Immature natural killer cell (primary cell): ENCODE measurements at regions not wholly inside any gene's neighbourhood (a gene's known extent, or its start where the extent isn't known, plus 50 kb on each side); places are given as distances from the start of the nearest gene placed in this dataset.
"Not testable (repeated sequence)": the region's sequence is repeated elsewhere in the genome, so short reads cannot be mapped to it uniquely, and the experiment has no call there.

ENCODE experiments used
- DNase-seq, 3 donors: peaks; one replicate each; pipeline ENCODE4 v3.0.0; 2022; ENCODE audit warnings: mixed read lengths in 1 of 3
- H3K27ac Mint-ChIP-seq, 6 donors: one replicate each; pipeline ENCODE4 v1.8.0; 2020; ENCODE audit warnings: mixed read lengths in 6 of 6, mild to moderate bottlenecking in 5 of 6, inconsistent platforms in 4 of 6, moderate library complexity in 3 of 6
- H3K27me3 Mint-ChIP-seq, 3 donors: one replicate each; pipeline ENCODE4 v1.8.0; 2020 to 2021; ENCODE audit warnings: low read depth in 3 of 3, mild to moderate bottlenecking in 3 of 3, mixed read lengths in 3 of 3, moderate library complexity in 3 of 3, inconsistent platforms in 1 of 3
- H3K36me3 Mint-ChIP-seq, 3 donors: one replicate each; pipeline ENCODE4 v1.8.0; 2020; ENCODE audit warnings: mixed read lengths in 3 of 3, inconsistent platforms in 2 of 3, mild to moderate bottlenecking in 2 of 3
- H3K4me1 Mint-ChIP-seq, 2 donors: one replicate each; pipeline ENCODE4 v1.8.0; 2020; ENCODE audit warnings: inconsistent platforms in 2 of 2, mild to moderate bottlenecking in 2 of 2, mixed read lengths in 2 of 2, moderate library complexity in 1 of 2
- H3K4me3 Mint-ChIP-seq, 5 donors: one replicate each; pipeline ENCODE4 v1.8.0; 2020; ENCODE audit warnings: mild to moderate bottlenecking in 5 of 5, mixed read lengths in 5 of 5, inconsistent platforms in 3 of 5, moderate library complexity in 3 of 5
- H3K9me3 Mint-ChIP-seq, 6 donors: one replicate each; pipeline ENCODE4 v1.8.0; 2020; ENCODE audit warnings: mild to moderate bottlenecking in 6 of 6, mixed read lengths in 6 of 6, inconsistent platforms in 4 of 6, moderate library complexity in 3 of 6

DNA sequence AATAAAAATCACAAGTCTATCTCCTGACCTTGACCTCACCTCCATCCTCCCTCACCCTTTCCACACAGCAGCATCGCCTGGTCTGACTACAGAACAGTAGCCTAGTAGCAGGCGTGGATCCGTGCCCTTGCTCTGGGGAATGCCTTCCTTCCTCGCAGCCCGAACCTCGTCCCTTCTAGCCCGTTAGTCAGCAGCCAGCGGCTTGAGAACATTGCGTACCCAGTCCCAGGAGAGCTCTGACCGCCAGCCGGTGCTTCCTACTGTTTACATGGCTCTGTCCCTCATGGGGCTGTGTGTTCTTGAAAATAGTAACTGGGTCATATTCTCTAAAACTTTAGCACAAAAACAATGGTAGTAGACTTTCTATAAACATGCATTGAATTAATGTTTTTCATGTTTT, 682.7 kb upstream of the IGFBP3 start:
- Mint-ChIP-seq H3K4me1 (no peaks in the 10 kb centered on the region), H3K36me3 (no peaks in the 10 kb centered on the region), H3K27me3 (no peaks in the 10 kb centered on the region), H3K9me3 (peaks cover 0 to 19% (median 6%) of the 10 kb centered on the region in 6 donors), H3K27ac (no peak overlapping the region), H3K4me3 (no peak overlapping the region)
- no peak for DNase-seq

DNA sequence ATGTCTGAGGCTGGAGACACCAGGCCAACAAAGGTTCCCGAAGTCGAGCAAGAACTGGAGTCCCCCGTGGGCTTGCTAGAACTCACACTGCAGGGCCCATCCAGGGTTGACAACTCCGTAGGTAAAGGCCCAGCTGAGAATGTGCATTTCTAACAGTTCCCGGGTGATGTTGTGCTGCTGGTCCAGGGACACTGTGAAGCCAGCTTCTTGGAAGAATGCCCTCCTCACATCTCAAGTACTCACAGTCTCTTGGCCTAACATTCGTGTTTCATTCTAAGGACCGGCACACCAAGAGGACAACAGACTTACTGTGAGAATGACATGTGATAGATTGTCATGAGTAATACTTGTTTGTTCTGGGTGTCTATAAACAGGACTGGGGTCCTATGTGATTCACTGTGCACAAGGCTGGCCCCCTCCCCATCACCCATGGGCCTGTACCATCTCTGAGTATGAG, 682.3 kb upstream of the IGFBP3 start:
- no peaks in the 10 kb centered on the region for H3K27me3 Mint-ChIP-seq
- no peak overlapping the region for H3K27ac Mint-ChIP-seq
- peaks cover 0 to 17% (median 6%) of the 10 kb centered on the region in 6 donors for H3K9me3 Mint-ChIP-seq
- no peaks in the 10 kb centered on the region for H3K4me1 Mint-ChIP-seq
- DNase-seq: no peak
- no peaks in the 10 kb centered on the region for H3K36me3 Mint-ChIP-seq
- no peak overlapping the region for H3K4me3 Mint-ChIP-seq

DNA sequence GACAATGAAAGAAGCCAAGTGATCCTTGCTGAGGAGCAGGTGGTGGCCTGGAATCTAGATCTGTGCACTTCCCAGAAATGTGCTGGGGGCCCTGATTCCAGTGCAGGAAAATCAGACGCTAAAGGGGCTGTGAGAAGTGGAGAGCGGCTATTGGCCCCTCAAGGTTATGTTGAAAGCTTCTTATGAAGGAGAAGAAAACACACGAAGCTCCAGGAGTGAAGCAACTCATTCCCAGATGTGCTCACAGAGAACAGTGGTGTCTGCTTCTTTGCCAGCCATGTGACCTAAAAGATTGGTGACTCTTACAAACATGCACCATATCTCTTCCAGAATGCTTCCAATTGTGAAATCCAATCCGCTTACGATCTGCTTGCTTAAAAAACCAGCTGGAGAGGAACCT, 679.3 kb upstream of the IGFBP3 start:
- Mint-ChIP-seq H3K27me3 (peaks cover 0 to 1% (median 0%) of the 10 kb centered on the region in 3 donors), H3K27ac (no peak overlapping the region)
- DNase-seq: no peak

DNA sequence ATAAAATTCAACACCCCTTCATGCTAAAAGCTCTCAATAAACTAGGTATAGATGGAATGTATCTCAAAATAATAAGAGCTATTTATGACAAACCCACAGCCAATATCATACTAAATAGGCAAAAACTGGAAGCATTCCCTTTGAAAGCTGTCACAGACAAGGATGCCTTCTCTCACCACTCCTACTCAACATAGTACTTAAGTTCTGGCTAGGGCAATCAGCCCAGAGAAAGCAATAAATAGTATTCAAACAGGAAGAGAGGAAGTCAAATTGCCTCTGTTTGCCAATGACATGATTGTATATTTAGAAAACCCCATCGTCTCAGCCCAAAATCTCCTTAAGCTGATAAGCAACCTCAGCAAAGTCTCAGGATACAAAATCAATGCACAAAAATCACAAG, 673.8 kb upstream of the IGFBP3 start:
- H3K27ac Mint-ChIP-seq, H3K4me3 Mint-ChIP-seq, H3K36me3 Mint-ChIP-seq, H3K4me1 Mint-ChIP-seq, DNase-seq, H3K27me3 Mint-ChIP-seq: not testable (repeated sequence)
- peaks cover 2 to 25% (median 11%) of the 10 kb centered on the region in 6 donors for H3K9me3 Mint-ChIP-seq

More for the DNA sequence above, 679.3 kb upstream of the IGFBP3 start:
- H3K9me3 Mint-ChIP-seq: peaks cover 0 to 14% (median 8%) of the 10 kb centered on the region in 6 donors
- no peak overlapping the region for H3K4me3 Mint-ChIP-seq
- no peaks in the 10 kb centered on the region for H3K4me1 Mint-ChIP-seq
- H3K36me3 Mint-ChIP-seq: no peaks in the 10 kb centered on the region

DNA sequence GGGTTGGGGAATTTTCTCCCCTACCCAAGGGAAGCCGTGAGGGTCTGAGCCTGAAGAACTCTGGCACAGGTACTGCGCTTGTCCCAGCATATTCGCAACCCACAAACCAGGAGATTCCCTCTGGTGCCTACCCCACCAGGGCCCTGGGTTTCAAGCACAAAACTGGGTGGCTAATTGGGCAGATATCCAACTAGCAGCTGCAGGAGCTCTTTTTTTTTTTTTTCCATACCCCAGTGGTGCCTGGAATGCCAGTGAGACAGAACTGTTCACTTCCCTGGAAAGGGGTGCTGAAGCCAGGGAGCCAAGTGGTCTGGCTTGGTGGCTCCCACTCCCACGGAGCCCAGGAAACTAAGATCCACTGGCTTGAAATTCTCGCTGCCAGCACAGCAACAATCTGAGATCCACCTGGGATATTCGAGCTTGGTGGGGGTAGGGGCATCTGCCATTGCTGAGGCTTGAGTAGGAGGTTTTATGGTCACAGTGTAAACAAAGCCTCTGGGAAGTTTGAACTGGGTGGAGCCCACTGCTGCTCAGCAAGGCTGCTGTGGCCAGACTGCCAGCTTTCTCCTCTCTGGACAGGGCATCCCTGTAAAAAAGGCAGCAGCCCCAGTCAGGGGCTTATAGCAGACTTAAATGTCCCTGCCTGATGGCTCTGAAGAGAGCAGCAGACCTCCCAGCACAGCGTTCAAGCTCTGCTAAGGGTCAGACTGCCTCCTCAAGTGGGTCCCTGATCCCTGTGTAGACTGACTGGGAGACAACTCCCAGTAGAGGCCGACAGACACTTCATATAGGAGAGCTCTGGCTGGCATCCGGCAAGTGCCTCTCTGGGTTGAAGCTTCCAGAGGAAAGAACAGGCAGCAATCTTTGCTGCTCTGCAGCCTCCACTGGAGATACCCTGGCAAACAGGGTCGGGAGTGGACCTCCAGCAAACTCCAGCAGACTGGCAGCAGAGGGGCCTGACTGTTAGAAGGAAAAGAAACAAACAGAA, 670.1 kb upstream of the IGFBP3 start:
- DNase-seq, H3K27me3 Mint-ChIP-seq, H3K4me3 Mint-ChIP-seq, H3K36me3 Mint-ChIP-seq, H3K27ac Mint-ChIP-seq, H3K4me1 Mint-ChIP-seq: not testable (repeated sequence)
- H3K9me3 Mint-ChIP-seq: peaks cover 6 to 30% (median 14%) of the 10 kb centered on the region in 6 donors

DNA sequence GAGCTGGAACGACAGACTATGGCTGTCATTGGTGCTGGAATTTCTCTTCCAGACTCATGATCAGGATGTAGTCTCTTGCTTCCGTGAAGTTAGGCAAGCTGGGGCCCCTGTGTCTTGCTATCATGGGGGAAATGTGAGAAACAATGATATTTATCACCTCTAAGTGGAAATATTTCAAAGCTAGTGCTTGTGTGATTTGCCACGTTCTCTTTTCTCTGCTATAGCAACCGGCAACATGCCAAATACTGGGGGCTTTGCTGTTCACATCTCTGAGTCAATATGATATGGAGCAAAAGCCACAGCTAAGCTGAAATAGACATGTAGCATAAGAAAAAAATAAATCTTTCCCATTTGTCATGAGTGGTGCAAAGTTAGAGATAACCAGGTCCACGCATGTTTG, 668.2 kb upstream of the IGFBP3 start:
- Mint-ChIP-seq H3K36me3 (no peaks in the 10 kb centered on the region), H3K4me3 (no peak overlapping the region), H3K4me1 (no peaks in the 10 kb centered on the region), H3K27me3 (peaks cover 0 to 2% (median 1%) of the 10 kb centered on the region in 3 donors), H3K27ac (no peak overlapping the region), H3K9me3 (peaks cover 6 to 29% (median 13%) of the 10 kb centered on the region in 6 donors)
- DNase-seq: no peak

DNA sequence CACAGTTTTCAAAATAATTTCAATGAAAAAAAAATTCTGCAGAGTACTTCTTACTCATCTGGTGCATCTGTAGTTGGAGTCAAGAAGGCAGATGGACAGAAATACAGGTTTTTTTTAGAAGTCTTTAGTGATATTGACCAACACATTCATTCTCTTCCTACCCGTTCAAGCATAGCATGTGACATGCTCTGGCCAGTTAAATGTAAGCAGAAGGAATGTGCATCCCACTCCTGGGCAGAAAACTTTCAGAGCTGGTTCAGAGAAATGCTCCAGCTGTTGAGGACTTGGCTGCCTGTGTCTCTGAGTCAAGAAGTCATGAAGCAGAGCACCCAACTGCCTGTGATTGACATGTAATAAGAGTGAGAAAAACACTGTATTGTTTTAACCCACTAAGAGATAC, 665.3 kb upstream of the IGFBP3 start:
- Mint-ChIP-seq H3K27me3 (peaks cover 0 to 2% (median 2%) of the 10 kb centered on the region in 3 donors), H3K9me3 (peaks cover 4 to 24% (median 10%) of the 10 kb centered on the region in 6 donors), H3K4me3 (no peak overlapping the region), H3K4me1 (no peaks in the 10 kb centered on the region), H3K36me3 (no peaks in the 10 kb centered on the region), H3K27ac (no peak overlapping the region)
- no peak for DNase-seq

DNA sequence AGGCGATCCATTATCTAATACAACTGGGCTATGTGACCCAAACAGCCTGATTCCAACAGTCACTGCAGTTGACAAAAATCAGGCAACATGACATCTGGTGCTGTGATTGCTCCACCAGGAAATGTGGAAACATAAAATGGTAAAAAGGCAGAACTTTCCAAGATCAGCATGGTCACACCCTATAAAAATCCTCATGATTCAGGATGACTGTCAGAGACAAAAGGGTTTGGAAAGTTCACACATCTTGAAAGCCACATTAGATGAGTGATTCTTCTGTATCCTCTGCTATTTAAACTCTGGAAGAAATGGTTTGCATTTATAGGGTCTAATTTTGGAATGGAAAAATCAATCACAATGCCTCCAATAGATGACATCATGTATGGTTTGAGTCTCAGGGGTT, 662.6 kb upstream of the IGFBP3 start:
- Mint-ChIP-seq H3K4me3 (no peak overlapping the region), H3K4me1 (no peaks in the 10 kb centered on the region), H3K27me3 (peaks cover 0 to 2% (median 0%) of the 10 kb centered on the region in 3 donors), H3K9me3 (peaks cover 0 to 16% (median 5%) of the 10 kb centered on the region in 6 donors), H3K27ac (no peak overlapping the region), H3K36me3 (no peaks in the 10 kb centered on the region)
- no peak for DNase-seq

DNA sequence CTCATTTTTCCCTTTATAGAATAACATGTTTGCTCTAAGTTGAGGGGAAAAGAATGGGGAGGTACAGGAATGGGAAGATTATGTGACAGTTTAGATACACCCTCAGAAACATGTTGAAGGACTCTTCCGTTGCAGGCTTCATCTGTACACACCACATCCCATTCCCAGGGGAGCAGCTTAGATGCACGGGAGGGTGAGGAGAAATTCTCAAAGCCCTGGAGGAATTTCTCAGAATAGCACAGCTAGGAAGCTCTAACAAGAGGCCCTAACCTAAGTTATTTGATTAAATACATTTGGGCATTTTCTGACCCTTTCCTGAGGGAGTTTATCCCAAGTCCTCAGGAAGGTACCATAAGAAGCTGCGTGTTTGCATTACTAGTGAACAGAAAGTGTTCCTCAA, 660.2 kb upstream of the IGFBP3 start:
- no peak overlapping the region for H3K4me3 Mint-ChIP-seq
- no peaks in the 10 kb centered on the region for H3K36me3 Mint-ChIP-seq
- peaks cover 0 to 2% (median 0%) of the 10 kb centered on the region in 3 donors for H3K27me3 Mint-ChIP-seq
- no peak for DNase-seq
- H3K9me3 Mint-ChIP-seq: peaks cover 3 to 26% (median 13%) of the 10 kb centered on the region in 6 donors
- no peak overlapping the region for H3K27ac Mint-ChIP-seq
- H3K4me1 Mint-ChIP-seq: no peaks in the 10 kb centered on the region

DNA sequence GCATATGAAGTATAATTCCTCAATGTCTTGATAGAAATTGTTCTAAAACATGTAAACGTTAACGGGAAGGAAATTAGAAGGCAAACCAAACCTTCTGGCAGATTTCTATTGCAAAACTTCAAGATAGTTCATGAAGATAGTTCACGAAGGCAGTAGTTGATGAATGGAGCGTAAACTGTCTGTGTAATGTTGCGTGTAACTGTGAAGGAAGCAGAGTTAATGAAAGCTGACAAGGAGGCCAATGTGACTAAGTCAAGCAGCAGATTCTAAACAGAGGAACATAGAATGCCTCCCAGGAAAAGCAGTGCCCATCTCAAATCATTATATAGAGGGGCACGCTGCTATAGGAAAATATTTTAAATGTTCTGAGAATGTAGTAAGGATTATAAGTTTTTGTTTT, 659.7 kb upstream of the IGFBP3 start:
- Mint-ChIP-seq H3K4me1 (no peaks in the 10 kb centered on the region), H3K36me3 (no peaks in the 10 kb centered on the region), H3K9me3 (peaks cover 3 to 25% (median 13%) of the 10 kb centered on the region in 6 donors), H3K27ac (no peak overlapping the region), H3K27me3 (peaks cover 0 to 2% (median 0%) of the 10 kb centered on the region in 3 donors), H3K4me3 (no peak overlapping the region)
- no peak for DNase-seq

DNA sequence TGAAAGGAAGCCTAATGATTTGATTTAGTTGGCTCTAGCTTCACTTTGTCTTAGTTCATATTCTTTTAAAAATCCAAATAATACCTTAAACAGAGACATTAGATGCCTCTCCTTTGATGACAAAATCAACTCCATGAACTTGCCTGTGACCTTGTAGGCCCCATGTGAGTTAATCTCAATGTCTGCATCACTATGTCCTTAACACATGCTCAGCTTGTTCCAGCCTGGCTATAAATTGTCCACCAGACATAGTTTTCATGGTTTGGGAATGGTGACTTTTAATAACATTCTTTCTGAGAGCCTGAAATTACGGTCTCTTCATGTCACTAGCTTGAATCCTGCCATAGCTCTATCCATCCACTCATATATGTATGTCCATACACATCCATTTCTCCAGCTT, 656.3 kb upstream of the IGFBP3 start:
- Mint-ChIP-seq H3K4me3 (no peak overlapping the region), H3K27ac (no peak overlapping the region), H3K9me3 (peaks cover 2 to 26% (median 11%) of the 10 kb centered on the region in 6 donors), H3K4me1 (no peaks in the 10 kb centered on the region), H3K36me3 (no peaks in the 10 kb centered on the region), H3K27me3 (peaks cover 0 to 2% (median 0%) of the 10 kb centered on the region in 3 donors)
- DNase-seq: no peak

DNA sequence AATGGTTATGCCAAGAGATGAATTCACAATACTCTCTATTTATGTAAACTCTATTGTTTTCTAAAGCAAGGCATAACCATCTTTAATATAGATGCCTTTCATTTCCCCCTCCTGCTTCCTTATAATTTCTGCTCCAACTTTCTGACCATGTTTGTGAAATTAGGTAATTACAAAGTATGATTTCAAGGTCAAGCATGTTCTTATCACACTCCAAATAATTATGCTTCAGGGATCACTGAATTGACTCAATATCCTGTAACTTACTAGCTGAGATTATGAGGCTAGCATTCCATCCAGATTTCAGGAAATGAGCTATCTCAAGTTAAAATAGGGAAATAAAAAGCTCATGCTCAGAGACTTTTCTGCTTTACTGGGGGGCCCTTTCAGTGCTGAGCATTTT, 655.9 kb upstream of the IGFBP3 start:
- Mint-ChIP-seq H3K4me1 (no peaks in the 10 kb centered on the region), H3K36me3 (no peaks in the 10 kb centered on the region), H3K27ac (no peak overlapping the region), H3K4me3 (no peak overlapping the region), H3K9me3 (peaks cover 2 to 30% (median 12%) of the 10 kb centered on the region in 6 donors), H3K27me3 (peaks cover 0 to 2% (median 0%) of the 10 kb centered on the region in 3 donors)
- DNase-seq: no peak

DNA sequence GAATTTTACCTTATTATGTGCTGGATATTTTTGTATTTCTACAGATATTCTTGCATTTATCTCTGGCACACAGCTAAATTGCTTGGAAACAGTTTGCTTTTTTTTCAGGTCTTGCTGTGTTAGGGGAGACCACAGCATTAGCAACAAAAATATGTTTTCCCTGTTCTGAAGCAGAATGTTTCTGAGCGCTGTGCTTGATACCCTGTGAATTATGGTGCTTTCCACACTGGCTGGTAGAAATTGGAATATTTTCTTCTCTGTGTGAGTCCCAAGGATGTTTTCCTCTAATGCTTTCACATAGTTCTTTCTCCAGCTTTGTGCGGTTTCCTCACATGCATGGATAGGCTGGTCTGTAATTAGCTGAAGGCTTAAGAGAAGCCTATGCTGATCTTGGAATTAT, 651.6 kb upstream of the IGFBP3 start:
- no peak overlapping the region for H3K4me3 Mint-ChIP-seq
- H3K4me1 Mint-ChIP-seq: no peaks in the 10 kb centered on the region
- peaks cover 0 to 30% (median 6%) of the 10 kb centered on the region in 6 donors for H3K9me3 Mint-ChIP-seq
- no peaks in the 10 kb centered on the region for H3K27me3 Mint-ChIP-seq
- H3K27ac Mint-ChIP-seq: no peak overlapping the region
- no peaks in the 10 kb centered on the region for H3K36me3 Mint-ChIP-seq
- DNase-seq: no peak

DNA sequence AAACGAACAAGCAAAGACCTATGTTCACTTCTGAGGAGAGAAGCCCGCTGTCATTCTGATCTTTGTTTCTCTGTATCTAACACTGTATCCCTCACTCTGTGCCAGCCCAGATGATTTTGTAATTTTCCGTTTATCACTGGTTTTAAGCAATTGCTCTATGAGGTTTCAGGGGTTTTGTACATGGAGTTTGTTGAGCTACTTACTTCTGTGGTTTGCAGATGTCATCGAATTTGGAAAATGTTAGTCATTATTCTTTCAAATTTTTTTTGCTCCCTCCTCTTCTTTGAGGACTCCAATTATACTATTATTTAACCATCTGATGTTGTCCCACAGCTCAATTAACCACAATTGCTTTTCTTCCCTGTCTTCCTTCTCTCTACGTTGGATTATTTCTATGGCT, 650.9 kb upstream of the IGFBP3 start:
- Mint-ChIP-seq H3K4me1 (no peaks in the 10 kb centered on the region), H3K27me3 (peaks cover 0 to 1% (median 0%) of the 10 kb centered on the region in 3 donors), H3K9me3 (peaks cover under 1 to 32% (median 2%) of the 10 kb centered on the region in 6 donors), H3K27ac (no peak overlapping the region), H3K4me3 (no peak overlapping the region), H3K36me3 (no peaks in the 10 kb centered on the region)
- DNase-seq: no peak
